CD4-positive, alpha-beta T cell (primary cell): ENCODE measurements at regions not wholly inside any gene's neighbourhood (a gene's known extent, or its start where the extent isn't known, plus 50 kb on each side); places are given as distances from the start of the nearest gene placed in this dataset.

Source experiments
- ATAC-seq: fragments of 200-7000 bp; cut with Tn5 transposase; one replicate; pipeline ENCODE4 v1.10.0; 2022; ENCODE audit warnings: mild to moderate bottlenecking; ENCODE audit not compliant: poor library complexity
- CTCF ChIA-PET: fragments of 350-600 bp; sonication (Branson Sonifier 250); formaldehyde crosslinking; loops from one replicate; lab custom pipeline; 2021; ENCODE audit warnings: antibody characterized with exemption, inconsistent platforms; lab: Charles Lee
- POLR2A ChIA-PET: fragments of 350-600 bp; sonication (Branson Sonifier 250); formaldehyde crosslinking; loops from one replicate; lab custom pipeline; 2021; ENCODE audit warnings: antibody characterized with exemption, inconsistent platforms; lab: Charles Lee
- DNase-seq, 14 experiments: peaks; one replicate each; pipeline ENCODE4 v3.0.0-alpha.2; 2013 to 2020; ENCODE audit warnings: mixed read lengths in 2 of 14
- H3K27ac ChIP-seq, 2 donors: one replicate each; pipeline versions ENCODE4 v1.5.1 to v1.7.0; 2013; ENCODE audit warnings: low read length in 2 of 2, low read depth in 1 of 2, mild to moderate bottlenecking in 1 of 2
- H3K27me3 ChIP-seq, 2 experiments: 1 replicate in 1 of 2; 2 replicates in 1 of 2; pipeline versions ENCODE4 v1.6.1 to v1.7.0; 2013; ENCODE audit warnings: low read length in 2 of 2, control low read depth in 1 of 2, mild to moderate bottlenecking in 1 of 2, moderate library complexity in 1 of 2; ENCODE audit not compliant: insufficient read depth in 2 of 2, control insufficient read depth in 1 of 2
- H3K36me3 ChIP-seq: one replicate; pipeline ENCODE4 v1.6.1; 2013; ENCODE audit warnings: low read length, control low read depth; ENCODE audit not compliant: insufficient read depth
- H3K4me1 ChIP-seq: one replicate; pipeline ENCODE4 v1.6.1; 2013; ENCODE audit warnings: low read length, control low read depth; ENCODE audit not compliant: insufficient read depth
- H3K4me3 ChIP-seq: one replicate; pipeline ENCODE4 v1.5.1; 2013; ENCODE audit warnings: mild to moderate bottlenecking, low read length, moderate library complexity
- H3K9me3 ChIP-seq, 2 experiments: 1 replicate in 1 of 2; 2 replicates in 1 of 2; pipeline versions ENCODE4 v1.6.1 to v1.7.0; 2013; ENCODE audit warnings: low read length in 2 of 2, mild to moderate bottlenecking in 2 of 2, control low read depth in 1 of 2, moderate library complexity in 1 of 2; ENCODE audit not compliant: control insufficient read depth in 1 of 2, insufficient read depth in 1 of 2
- H3K27ac Mint-ChIP-seq: one replicate; pipeline ENCODE4 v1.8.0; 2020; ENCODE audit warnings: mixed read lengths
- H3K27me3 Mint-ChIP-seq: one replicate; pipeline ENCODE4 v1.8.0; 2021; ENCODE audit warnings: mixed read lengths
- H3K36me3 Mint-ChIP-seq: one replicate; pipeline ENCODE4 v1.8.0; 2021; ENCODE audit warnings: low read depth, mixed read lengths
- H3K4me1 Mint-ChIP-seq: one replicate; pipeline ENCODE4 v1.8.0; 2021; ENCODE audit warnings: low read depth, mixed read lengths
- H3K4me3 Mint-ChIP-seq: one replicate; pipeline ENCODE4 v1.8.0; 2020; ENCODE audit warnings: mild to moderate bottlenecking, mixed read lengths
- H3K9me3 Mint-ChIP-seq: one replicate; pipeline ENCODE4 v1.8.0; 2020; ENCODE audit warnings: mixed read lengths
- CTCF ChIP-seq: fragments of 200-600 bp; IDR thresholded peaks from one replicate; pipeline ENCODE4 v1.8.0; 2022; ENCODE audit warnings: antibody characterized with exemption, mild to moderate bottlenecking
- intact Hi-C, 2 experiments: fragments of 100-400 bp; cut with DNase I in 1 of 2; cut with micrococcal nuclease in 1 of 2; formaldehyde crosslinking; loops; one replicate each; pipeline versions ENCODE4 v1.15.1 to v1.9.0; 2023 to 2025; cut with DNase I, micrococcal nuclease

- CTCF ChIA-PET = no interaction called here
- Mint-ChIP-seq H3K4me1 (no peaks in the 10 kb centered on the region), H3K9me3 (no peaks in the 10 kb centered on the region), H3K36me3 (no peaks in the 10 kb centered on the region), H3K4me3 (no peak overlapping the region), H3K27ac (no peak overlapping the region), H3K27me3 (no peaks in the 10 kb centered on the region)
- POLR2A ChIA-PET = no interaction called here
- no peaks in the 10 kb centered on the region for H3K4me1 ChIP-seq
- TF ChIP-seq CTCF = no peak
- H3K36me3 ChIP-seq = no peaks in the 10 kb centered on the region
- no peaks in the 10 kb centered on the region for H3K27me3 ChIP-seq
- no peak for DNase-seq
- no peak overlapping the region for H3K27ac ChIP-seq
- intact Hi-C loops = no loop called here
- no peak overlapping the region for H3K4me3 ChIP-seq
- H3K9me3 ChIP-seq = no peaks in the 10 kb centered on the region
- no peak for ATAC-seq
These were observed 221.6 kb upstream of the SPANXN4 start for GRCh38 chrX:142804085-142804484.

GRCh38 chrX:142819461-142819860 lies 206.3 kb upstream of the SPANXN4 start:
- intact Hi-C loops = no loop called here
- Histone ChIP-seq H3K27ac (no peak overlapping the region), H3K27me3 (no peaks in the 10 kb centered on the region), H3K4me1 (no peaks in the 10 kb centered on the region), H3K4me3 (no peak overlapping the region), H3K36me3 (no peaks in the 10 kb centered on the region), H3K9me3 (peaks cover 0 to 7% of the 10 kb centered on the region in 2 experiments)
- TF ChIP-seq CTCF = no peak
- no peaks in the 10 kb centered on the region for H3K4me1 Mint-ChIP-seq
- no peaks in the 10 kb centered on the region for H3K36me3 Mint-ChIP-seq
- ATAC-seq (no peak), DNase-seq (no peak)
- POLR2A ChIA-PET = no interaction called here
- peaks cover 2% of the 10 kb centered on the region for H3K9me3 Mint-ChIP-seq
- CTCF ChIA-PET = no interaction called here
- no peaks in the 10 kb centered on the region for H3K27me3 Mint-ChIP-seq
- H3K4me3 Mint-ChIP-seq = no peak overlapping the region
- H3K27ac Mint-ChIP-seq = no peak overlapping the region

GRCh38 chrX:142828129-142828528 lies 197.6 kb upstream of the SPANXN4 start:
- Histone ChIP-seq H3K4me1 (no peaks in the 10 kb centered on the region), H3K9me3 (no peaks in the 10 kb centered on the region), H3K4me3 (no peak overlapping the region), H3K27me3 (no peaks in the 10 kb centered on the region), H3K36me3 (no peaks in the 10 kb centered on the region), H3K27ac (no peak overlapping the region)
- TF ChIP-seq CTCF = no peak
- no peak for ATAC-seq
- Mint-ChIP-seq H3K4me1 (no peaks in the 10 kb centered on the region), H3K36me3 (no peaks in the 10 kb centered on the region), H3K27me3 (no peaks in the 10 kb centered on the region), H3K9me3 (peaks cover 2% of the 10 kb centered on the region), H3K4me3 (no peak overlapping the region), H3K27ac (no peak overlapping the region)
- DNase-seq = no peak
- ChIA-PET POLR2A (no interaction called here), CTCF (no interaction called here)
- intact Hi-C loops = no loop called here
